Eye (tissue), 1 donor: ENCODE measurements at regions not wholly inside any gene's neighbourhood (a gene's known extent, or its start where the extent isn't known, plus 50 kb on each side); places are given as distances from the start of the nearest gene placed in this dataset.
"Not testable (repeated sequence)": the region's sequence is repeated elsewhere in the genome, so short reads cannot be mapped to it uniquely, and the experiment has no call there.

ENCODE experiments used
- DNase-seq: peaks from one replicate; pipeline ENCODE4 v3.0.0-alpha.2; 2015

- DNase-seq = no peak
Measured at GRCh38 chr6:6873778-6874177, 234.0 kb upstream of the RREB1 start.

- DNase-seq = no peak
Measured at GRCh38 chr6:6875818-6876470, 231.8 kb upstream of the RREB1 start.

- not testable (repeated sequence) for DNase-seq
Measured at GRCh38 chr6:6877792-6878191, 230.0 kb upstream of the RREB1 start.

GRCh38 chr6:6878887-6879585 is 228.7 kb upstream of the RREB1 start:
- DNase-seq = no peak

- DNase-seq = not testable (repeated sequence)
Measured at GRCh38 chr6:6879586-6879974, 228.2 kb upstream of the RREB1 start.

- no peak for DNase-seq
Measured at GRCh38 chr6:6880745-6881437, 226.9 kb upstream of the RREB1 start.

- DNase-seq = no peak
Measured at GRCh38 chr6:6881438-6882225, 226.1 kb upstream of the RREB1 start.

GRCh38 chr6:6882592-6882991 is 225.2 kb upstream of the RREB1 start:
- DNase-seq = no peak

- DNase-seq = no peak
Measured at GRCh38 chr6:6883011-6883410, 224.8 kb upstream of the RREB1 start.

- no peak for DNase-seq
Measured at GRCh38 chr6:6884193-6884627, 223.6 kb upstream of the RREB1 start.

GRCh38 chr6:6884916-6885315 is 222.8 kb upstream of the RREB1 start:
- DNase-seq = no peak

GRCh38 chr6:6885521-6886170 is 222.1 kb upstream of the RREB1 start:
- DNase-seq = no peak

GRCh38 chr6:6886171-6886885 is 221.4 kb upstream of the RREB1 start:
- no peak for DNase-seq

- DNase-seq = no peak
Measured at GRCh38 chr6:6886886-6887285, 220.9 kb upstream of the RREB1 start.

- no peak for DNase-seq
Measured at GRCh38 chr6:6889601-6890000, 218.2 kb upstream of the RREB1 start.

GRCh38 chr6:6890400-6890858 is 217.3 kb upstream of the RREB1 start:
- no peak for DNase-seq

GRCh38 chr6:6891125-6891721 is 216.5 kb upstream of the RREB1 start:
- DNase-seq = no peak

- DNase-seq = no peak
Measured at GRCh38 chr6:6891949-6892461, 215.8 kb upstream of the RREB1 start.

GRCh38 chr6:6892744-6893583 is 214.8 kb upstream of the RREB1 start:
- no peak for DNase-seq

GRCh38 chr6:6893701-6894100 is 214.1 kb upstream of the RREB1 start:
- no peak for DNase-seq
